Esophagus (tissue), 2 donors: ENCODE measurements at regions not wholly inside any gene's neighbourhood (a gene's known extent, or its start where the extent isn't known, plus 50 kb on each side); places are given as distances from the start of the nearest gene placed in this dataset.

Experiments
- H3K27ac ChIP-seq, 2 donors: one replicate each; pipeline ENCODE4 v1.5.1; 2013; ENCODE audit warnings: low read depth in 2 of 2, mild to moderate bottlenecking in 2 of 2, inconsistent platforms in 1 of 2, low read length in 1 of 2, moderate library complexity in 1 of 2
- H3K27me3 ChIP-seq, 2 donors: one replicate each; pipeline ENCODE4 v1.6.1; 2013; ENCODE audit warnings: low read length in 2 of 2, control low read depth in 1 of 2, mild to moderate bottlenecking in 1 of 2; ENCODE audit not compliant: insufficient read depth in 2 of 2, control insufficient read depth in 1 of 2
- H3K36me3 ChIP-seq, 2 donors: one replicate each; pipeline ENCODE4 v1.6.1; 2013; ENCODE audit warnings: low read length in 1 of 2; ENCODE audit not compliant: control insufficient read depth in 2 of 2, insufficient read depth in 2 of 2
- H3K4me1 ChIP-seq, 2 donors: one replicate each; pipeline ENCODE4 v1.6.1; 2013; ENCODE audit warnings: low read length in 1 of 2; ENCODE audit not compliant: control insufficient read depth in 2 of 2, insufficient read depth in 2 of 2
- H3K4me3 ChIP-seq, 2 donors: one replicate each; pipeline ENCODE4 v1.5.1; 2013; ENCODE audit warnings: low read length in 2 of 2, mild to moderate bottlenecking in 2 of 2, low read depth in 1 of 2, moderate library complexity in 1 of 2
- H3K9me3 ChIP-seq, 2 donors: one replicate each; pipeline ENCODE4 v1.6.1; 2013; ENCODE audit warnings: mild to moderate bottlenecking in 2 of 2, low read depth in 1 of 2, low read length in 1 of 2, moderate library complexity in 1 of 2; ENCODE audit not compliant: control insufficient read depth in 2 of 2, insufficient read depth in 1 of 2
- WGBS, 2 donors: extraction: QIAGEN DNeasy Blood & Tissue Kit; methylation state at CpG; one replicate each; pipeline ENCODE4 v1.1.7; 2013; 5-methylcytosine and 5-hydroxymethylcytosine counted together
- donor health status: healthy with polysubstance abuse.
- donor health status: Bipolar disorder and iron deficiency.

GRCh38 chr11:19598876-19599486 is 113.7 kb upstream of the NAV2 start:
- no peaks in the 10 kb centered on the region for H3K9me3 ChIP-seq
- H3K4me1 ChIP-seq, result no peaks in the 10 kb centered on the region
- H3K36me3 ChIP-seq, result no peaks in the 10 kb centered on the region
- H3K27ac ChIP-seq, result no peak overlapping the region
- peaks cover 0 to 2% of the 10 kb centered on the region in 2 donors for H3K27me3 ChIP-seq
- no peak overlapping the region for H3K4me3 ChIP-seq
- WGBS, 2 donors, result 78% methylated on average over 4 of the region's 4 CpGs

GRCh38 chr11:19598456-19598855 is 114.2 kb upstream of the NAV2 start:
- no peaks in the 10 kb centered on the region for H3K36me3 ChIP-seq

GRCh38 chr11:19597876-19598275 is 114.8 kb upstream of the NAV2 start:
- Histone ChIP-seq H3K27me3 (peaks cover 0 to 2% of the 10 kb centered on the region in 2 donors), H3K4me3 (no peak overlapping the region), H3K36me3 (no peaks in the 10 kb centered on the region), H3K4me1 (no peaks in the 10 kb centered on the region), H3K9me3 (no peaks in the 10 kb centered on the region), H3K27ac (no peak overlapping the region)
- WGBS, 2 donors, result 83 to 89% methylated on average over 5 of the region's 5 CpGs

More at GRCh38 chr11:19598456-19598855, 114.2 kb upstream of the NAV2 start:
- no peaks in the 10 kb centered on the region for H3K9me3 ChIP-seq
- H3K27ac ChIP-seq, result no peak overlapping the region
- no peak overlapping the region for H3K4me3 ChIP-seq
- WGBS, 2 donors, result 56 to 59% methylated on average over 3 of the region's 3 CpGs
- no peaks in the 10 kb centered on the region for H3K4me1 ChIP-seq
- peaks cover 0 to 2% of the 10 kb centered on the region in 2 donors for H3K27me3 ChIP-seq

- Histone ChIP-seq H3K27ac (no peak overlapping the region), H3K4me1 (no peaks in the 10 kb centered on the region), H3K4me3 (no peak overlapping the region), H3K27me3 (peaks cover 0 to 2% of the 10 kb centered on the region in 2 donors), H3K9me3 (no peaks in the 10 kb centered on the region), H3K36me3 (no peaks in the 10 kb centered on the region)
- WGBS, 2 donors, result 68 to 73% methylated on average over 1 of the region's 1 CpG
Measured at GRCh38 chr11:19597206-19597605, 115.4 kb upstream of the NAV2 start.

DNA sequence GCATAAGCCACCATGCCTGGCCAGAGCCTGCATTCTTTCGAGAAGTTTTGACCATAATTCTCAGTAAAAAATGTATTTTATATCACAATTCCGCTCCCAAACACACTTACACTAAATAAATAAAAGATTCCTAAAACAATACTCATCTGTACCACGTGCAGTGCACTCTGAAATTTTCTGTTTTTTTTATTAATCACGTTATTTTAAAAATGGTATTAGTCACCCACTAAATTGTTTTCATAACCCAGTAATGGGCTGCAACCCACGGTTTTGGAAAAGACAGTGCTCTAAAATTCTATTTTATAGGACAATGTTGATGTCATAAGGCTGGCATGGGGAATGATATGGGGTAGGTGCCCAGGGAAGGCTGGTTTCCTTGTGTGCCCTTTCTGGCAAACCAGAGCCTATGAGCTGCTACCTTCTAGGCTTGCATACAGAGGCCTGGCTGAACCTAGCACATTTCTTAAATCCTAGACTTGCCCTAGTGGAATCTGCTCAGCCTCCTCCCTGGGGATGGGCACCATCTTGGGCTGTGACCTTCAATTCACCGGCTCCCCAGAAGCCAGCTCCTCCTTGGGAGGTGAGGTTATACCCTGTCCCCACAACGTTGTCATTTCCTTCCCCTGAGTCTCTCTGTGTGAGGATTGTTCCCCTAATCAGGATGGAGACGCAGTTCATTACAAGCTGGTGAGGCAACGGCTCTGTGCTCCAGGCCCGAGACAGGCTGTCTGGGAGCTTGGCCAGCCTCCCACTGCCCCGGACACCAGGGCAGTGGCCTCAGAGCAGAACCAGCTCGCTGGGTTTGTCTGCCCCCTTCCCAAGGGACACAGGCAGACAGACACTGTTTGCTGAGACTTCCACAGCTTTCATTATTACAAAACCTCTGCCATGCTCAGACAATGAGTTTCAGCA is 116.5 kb upstream of the NAV2 start:
- H3K27ac ChIP-seq, result peak overlapping the region; percentile 52 to 57
- H3K4me3 ChIP-seq, result no peak overlapping the region
- no peaks in the 10 kb centered on the region for H3K36me3 ChIP-seq
- no peaks in the 10 kb centered on the region for H3K4me1 ChIP-seq
- H3K27me3 ChIP-seq, result peaks cover 0 to 2% of the 10 kb centered on the region in 2 donors
- H3K9me3 ChIP-seq, result no peaks in the 10 kb centered on the region
- 47 to 49% methylated on average over 12 of the region's 12 CpGs for WGBS, 2 donors

GRCh38 chr11:19595499-19595839 is 117.2 kb upstream of the NAV2 start:
- WGBS, 2 donors, result 86 to 87% methylated on average over 2 of the region's 2 CpGs
- H3K27ac ChIP-seq, result no peak overlapping the region
- H3K27me3 ChIP-seq, result peaks cover 0 to 2% of the 10 kb centered on the region in 2 donors
- no peak overlapping the region for H3K4me3 ChIP-seq
- H3K4me1 ChIP-seq, result no peaks in the 10 kb centered on the region
- no peaks in the 10 kb centered on the region for H3K9me3 ChIP-seq
- no peaks in the 10 kb centered on the region for H3K36me3 ChIP-seq

DNA sequence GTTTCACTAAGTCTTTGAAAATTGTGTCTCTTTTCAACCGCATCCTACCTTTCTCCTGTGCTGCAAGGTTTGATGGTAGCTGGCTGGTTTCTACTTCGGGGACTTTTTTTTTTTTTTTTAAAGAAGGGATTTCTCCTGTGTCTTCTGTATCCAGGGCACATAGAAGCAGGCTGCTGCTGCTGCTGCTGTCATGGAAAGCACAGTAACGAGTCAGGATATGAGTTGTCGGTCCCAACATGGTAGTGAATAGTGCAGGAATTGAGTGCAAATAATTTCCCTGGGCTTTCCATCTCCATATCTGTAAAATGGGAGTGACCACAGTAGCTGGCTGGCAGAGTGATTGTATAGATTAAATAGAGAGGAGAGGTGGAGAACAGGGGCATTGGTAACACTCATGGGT is 118.3 kb upstream of the NAV2 start:
- no peaks in the 10 kb centered on the region for H3K36me3 ChIP-seq
- H3K9me3 ChIP-seq, result no peaks in the 10 kb centered on the region
- peaks cover 0 to 2% of the 10 kb centered on the region in 2 donors for H3K27me3 ChIP-seq
- WGBS, 2 donors, result 89% methylated on average over 4 of the region's 4 CpGs
- H3K4me3 ChIP-seq, result no peak overlapping the region
- H3K4me1 ChIP-seq, result no peaks in the 10 kb centered on the region
- no peak overlapping the region for H3K27ac ChIP-seq

DNA sequence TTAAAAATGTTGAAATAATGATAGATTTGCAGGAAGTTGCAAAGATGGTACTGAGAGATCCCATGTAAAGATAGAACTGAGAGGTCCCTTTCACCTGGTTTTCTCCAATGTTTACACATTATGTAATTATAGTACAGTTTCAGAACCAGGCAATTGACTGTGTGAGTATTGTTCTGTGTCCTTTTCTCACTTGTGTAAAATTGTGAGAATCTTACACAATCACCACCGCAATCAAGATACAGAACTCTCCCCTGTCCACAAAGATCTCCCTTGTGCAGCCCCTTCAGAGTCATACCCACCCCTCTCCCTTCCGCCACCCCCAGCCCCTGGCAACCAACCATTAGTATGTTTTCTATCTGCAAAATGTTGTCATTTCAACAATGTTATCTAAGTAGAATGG is 119.8 kb upstream of the NAV2 start:
- no peak overlapping the region for H3K27ac ChIP-seq
- no peaks in the 10 kb centered on the region for H3K36me3 ChIP-seq
- H3K9me3 ChIP-seq, result no peaks in the 10 kb centered on the region
- H3K4me3 ChIP-seq, result no peak overlapping the region
- peaks cover 0 to 2% of the 10 kb centered on the region in 2 donors for H3K27me3 ChIP-seq
- H3K4me1 ChIP-seq, result no peaks in the 10 kb centered on the region
- WGBS, 2 donors, result 73 to 91% methylated on average over 2 of the region's 2 CpGs

DNA sequence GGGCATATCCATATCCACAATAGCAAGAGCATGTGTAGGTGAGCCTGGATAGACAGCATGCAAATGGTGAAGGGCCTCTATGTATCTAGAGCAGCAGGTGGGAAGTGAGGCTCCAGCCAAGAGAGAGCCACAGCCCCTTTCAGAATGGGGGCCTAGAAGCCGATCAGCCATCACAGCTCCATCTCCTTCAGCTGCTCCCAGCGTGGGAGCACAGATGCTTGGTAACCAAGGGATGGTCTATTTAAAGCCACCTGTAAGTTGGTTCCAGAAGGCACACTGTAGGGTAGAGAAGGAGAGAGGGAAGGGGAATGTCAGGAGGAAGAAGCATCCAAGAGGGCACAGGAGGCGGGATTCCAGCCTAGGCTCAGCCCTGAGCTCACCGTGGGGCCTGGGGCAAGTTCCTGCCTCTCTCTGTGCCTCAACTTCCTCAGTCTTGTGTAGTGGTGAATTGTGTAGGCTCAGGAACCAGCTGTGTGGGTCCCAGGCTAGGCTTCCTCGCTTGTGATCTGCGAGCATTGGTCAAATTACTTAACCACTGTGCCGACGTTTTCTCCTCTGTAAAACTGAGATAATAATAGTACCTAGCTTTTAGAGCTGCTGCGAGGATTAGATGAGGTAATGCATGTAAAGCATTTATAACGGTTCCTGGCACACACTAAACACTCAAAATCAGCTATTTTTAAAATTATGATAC is 122.9 kb upstream of the NAV2 start:
- H3K4me3 ChIP-seq, result no peak overlapping the region
- WGBS, 2 donors, result 80 to 85% methylated on average over 10 of the region's 10 CpGs
- no peaks in the 10 kb centered on the region for H3K9me3 ChIP-seq
- H3K36me3 ChIP-seq, result no peaks in the 10 kb centered on the region
- H3K4me1 ChIP-seq, result no peaks in the 10 kb centered on the region
- H3K27me3 ChIP-seq, result peaks cover 0 to 2% of the 10 kb centered on the region in 2 donors
- H3K27ac ChIP-seq, result no peak overlapping the region
